ENCODE measurements at regions not wholly inside any gene's neighbourhood (a gene's known extent, or its start where the extent isn't known, plus 50 kb on each side); places are given as distances from the start of the nearest gene placed in this dataset.

DNA sequence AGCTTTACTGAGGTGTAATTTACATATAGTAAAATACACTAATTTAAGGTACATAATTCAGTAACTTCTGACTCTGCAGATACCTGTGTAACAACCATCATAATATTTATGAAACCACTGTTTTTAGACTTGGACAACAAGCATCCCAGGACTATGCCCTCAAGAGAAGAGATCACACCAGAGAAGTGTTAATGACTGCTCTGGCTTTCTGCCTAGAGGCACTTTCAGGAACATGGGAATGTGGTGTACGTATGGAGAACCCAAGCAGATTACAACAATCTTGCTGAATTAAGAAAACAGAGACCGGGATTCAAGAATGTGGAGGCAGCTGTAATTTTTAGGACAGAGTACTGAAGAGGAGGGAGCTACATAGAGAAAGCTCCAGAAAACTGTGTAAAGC lies 475.2 kb downstream of the LPIN1 start:
- no peak for DNase-seq

DNA sequence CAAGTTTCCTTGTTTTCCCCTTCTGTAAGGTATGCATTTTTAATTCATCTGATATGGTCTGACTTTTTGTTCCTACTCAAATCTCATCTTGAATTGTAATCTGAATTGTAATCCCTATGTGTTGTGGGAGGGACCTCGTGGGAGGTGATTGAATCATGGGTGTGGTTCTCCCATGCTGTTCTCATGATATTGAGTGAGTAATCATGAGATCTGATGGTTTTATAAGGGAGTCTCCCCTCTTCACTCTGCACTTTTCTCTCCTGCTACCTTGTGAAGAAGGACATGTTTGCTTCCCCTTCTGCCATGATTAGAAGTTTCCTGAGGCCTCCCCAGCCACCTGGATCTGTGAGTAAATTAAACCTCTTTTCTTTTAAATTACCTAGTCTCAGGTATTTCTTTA lies 476.1 kb downstream of the LPIN1 start:
- DNase-seq = no peak

DNA sequence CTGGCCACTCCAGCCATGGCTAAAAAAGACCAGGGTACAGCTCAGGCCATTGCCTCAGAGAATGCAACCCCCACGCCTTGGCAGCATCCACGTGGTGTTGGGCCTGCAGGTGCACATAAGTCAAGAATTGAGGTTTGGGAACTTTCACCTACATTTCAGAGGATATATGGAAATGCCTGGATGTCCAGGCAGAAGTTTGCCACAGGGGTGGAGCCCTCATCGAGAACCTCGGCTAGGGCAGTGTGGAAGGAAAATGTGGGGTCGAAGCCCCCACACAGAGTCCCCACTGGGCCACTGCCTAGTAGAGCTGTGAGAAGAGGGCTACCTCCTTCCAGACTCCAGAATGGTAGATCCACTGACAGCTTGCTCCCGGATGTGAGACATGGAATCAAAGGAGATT lies 477.3 kb downstream of the LPIN1 start:
- no peak for DNase-seq

DNA sequence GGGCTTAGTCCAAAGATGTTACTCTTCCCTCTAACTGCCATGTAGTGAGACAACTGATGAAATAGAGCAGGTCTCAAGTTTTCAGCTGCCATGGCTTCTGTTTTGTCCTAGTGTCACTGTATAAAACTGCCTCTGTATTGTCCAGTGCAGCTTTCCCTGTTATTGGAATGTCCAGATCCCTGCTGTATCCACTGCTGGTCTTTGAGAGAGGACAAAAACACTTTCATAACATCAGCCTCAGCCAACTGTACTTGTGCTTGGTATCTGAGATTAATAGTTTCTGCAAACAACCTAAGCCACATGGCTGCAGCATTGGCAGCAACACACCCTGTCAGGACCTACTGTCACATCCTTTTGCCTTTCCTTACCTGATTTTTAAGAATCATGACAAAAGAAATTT lies 480.2 kb downstream of the LPIN1 start:
- DNase-seq = no peak

DNA sequence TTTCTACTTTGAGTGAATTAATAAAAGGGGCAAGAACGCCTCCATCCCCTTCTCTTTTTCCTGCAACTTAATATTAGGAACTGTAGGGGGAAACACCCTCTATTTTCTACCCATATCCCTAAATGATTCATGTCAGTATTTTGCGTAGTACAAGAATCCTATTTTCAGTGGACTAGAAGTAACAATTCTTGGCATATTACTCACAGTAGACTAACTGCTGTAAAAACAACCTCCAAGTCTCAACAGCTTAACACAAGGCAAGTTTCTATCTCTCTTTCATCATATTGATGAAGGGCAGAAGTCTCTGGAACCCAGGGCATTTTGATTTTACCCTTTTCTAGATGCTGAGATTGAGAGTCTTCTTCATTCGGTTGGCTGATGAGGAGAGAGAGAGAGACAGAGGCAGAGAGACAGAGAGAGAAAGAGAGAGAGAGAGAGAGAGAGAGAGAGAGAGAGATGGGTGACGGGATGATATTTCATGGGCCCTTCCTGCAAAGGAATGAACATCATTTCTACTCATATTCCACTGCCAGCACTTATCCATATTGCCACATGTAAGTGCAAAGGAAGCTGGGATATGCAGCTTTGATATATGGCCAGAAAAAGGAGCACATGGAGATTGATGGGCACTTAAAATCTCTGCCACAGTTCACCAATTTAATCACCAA lies 481.6 kb downstream of the LPIN1 start:
- no peak for DNase-seq

DNA sequence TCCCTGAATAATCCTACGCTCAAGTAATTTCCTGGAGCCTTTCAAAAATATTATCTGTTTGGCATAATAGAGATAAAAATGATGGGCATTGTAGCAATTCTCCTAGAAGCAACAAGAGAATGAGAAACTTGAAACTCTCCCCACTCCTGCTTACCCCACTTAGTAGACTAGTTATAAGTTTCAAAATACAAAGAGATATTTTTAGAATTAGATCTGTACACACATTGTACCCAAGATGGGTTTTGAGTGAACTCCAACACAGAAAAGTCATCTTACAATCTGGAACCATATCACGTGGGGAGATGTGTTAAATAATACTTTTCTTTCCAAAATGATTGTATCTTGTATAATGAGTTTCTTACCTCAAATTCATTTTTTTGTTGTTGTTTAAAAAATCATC lies 484.9 kb downstream of the LPIN1 start:
- DNase-seq = no peak

DNA sequence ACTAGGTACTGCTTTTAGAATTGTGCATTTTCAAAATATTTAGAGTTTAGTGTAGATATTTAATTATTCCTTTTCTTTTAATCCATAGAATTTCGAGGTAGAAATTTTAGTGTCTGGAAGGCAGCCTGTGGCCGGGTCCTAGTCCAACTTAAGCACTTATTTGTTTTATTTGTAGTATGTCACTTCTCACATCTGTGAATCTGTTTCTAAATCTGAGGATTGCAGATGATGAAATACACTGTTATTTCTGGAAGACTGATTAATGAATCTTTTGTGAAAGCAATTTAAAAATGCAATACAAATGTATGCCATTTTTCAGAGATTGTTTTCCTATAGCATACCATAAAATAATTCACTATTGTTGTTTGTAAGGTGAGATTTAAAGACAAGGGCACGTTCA lies 483.9 kb upstream of the TRIB2 start:
- no peak for DNase-seq

DNA sequence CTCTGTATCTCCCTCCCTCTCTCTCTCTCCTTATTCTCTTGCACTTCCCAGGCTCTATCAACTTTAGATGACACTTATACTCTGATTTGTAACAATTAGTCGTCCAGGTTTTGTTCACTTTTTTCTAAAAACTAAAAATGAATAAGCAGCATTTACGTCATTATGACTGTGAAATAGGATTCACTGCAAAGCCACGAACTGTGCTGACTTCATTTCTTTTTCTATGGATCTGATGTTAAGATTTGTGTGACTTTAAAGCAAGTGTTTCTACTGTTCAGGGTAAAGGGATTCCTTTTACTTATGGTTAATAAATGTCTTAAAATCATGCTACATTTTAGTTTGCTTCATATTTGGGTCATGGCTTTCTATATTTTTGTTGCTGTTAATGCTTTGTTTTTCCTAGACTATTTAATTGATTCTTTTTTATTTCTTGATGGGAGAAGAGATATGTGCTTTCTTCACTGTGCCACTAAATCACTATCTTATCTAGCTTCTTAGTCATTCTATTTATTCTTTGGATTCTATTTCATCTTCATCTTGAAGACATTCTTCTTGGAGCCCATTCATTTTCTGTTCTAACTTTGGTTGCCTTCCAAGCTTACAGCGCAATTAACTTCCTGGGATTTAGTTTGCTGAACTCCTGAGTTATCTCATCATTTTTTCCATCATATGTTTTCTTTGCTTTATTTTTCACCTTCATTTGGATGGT lies 480.4 kb upstream of the TRIB2 start:
- DNase-seq = no peak

DNA sequence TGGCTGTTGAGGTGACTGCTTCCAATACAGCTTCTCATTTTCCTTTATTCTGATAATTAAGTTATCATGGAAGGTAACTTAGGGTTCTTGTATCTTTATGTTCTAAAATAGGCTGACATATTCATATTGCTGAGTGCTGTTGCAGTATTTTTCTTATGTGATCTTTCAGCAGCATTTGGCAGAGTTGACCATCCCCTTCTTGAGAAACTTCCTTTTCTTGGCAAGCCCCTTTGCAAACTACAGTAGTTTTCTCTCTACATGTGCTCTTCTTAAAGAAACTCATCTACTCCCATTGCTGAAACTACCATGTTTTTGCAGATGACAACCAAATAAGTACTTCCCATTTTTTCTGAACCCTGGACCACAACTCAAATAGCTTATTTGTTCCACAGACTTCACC lies 476.5 kb upstream of the TRIB2 start:
- no peak for DNase-seq

DNA sequence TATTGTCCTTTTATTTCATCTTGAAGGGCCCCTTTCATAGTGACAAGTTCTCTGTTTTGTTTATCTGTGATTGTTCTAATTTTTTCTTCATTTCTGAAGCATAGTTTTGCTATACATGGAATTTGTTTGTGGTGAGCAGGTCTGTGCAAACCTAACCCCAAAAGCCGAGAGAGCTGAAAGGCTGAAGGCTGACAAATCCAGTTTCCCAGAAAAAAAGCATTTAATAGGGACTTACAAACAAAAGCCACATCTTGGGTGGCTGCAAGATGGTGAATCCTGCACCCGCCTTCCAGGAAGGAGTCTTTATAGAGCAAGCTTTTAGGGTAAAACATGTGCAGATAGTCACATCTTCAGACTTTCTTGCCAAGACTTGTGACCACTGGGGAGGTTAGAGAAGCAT lies 473.4 kb upstream of the TRIB2 start:
- no peak for DNase-seq

DNA sequence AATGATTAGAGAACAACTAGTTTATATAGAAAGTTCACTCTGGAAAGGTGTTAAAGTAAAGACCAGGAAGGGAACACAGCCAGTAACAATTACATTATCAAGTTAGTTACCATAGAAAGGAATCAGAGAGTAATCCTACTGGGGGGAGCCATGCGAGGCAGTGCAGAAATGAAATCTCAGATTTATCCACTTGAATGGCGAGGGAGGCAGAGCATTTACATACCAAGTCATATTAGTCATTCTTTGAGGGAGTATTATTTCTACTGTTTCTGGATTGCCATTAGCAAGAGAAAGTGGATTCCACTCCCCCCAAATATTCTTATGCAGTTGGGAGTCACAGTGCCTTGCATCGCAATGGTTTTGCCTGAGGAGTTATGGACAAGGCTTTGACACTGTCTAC lies 472.7 kb upstream of the TRIB2 start:
- DNase-seq = no peak

DNA sequence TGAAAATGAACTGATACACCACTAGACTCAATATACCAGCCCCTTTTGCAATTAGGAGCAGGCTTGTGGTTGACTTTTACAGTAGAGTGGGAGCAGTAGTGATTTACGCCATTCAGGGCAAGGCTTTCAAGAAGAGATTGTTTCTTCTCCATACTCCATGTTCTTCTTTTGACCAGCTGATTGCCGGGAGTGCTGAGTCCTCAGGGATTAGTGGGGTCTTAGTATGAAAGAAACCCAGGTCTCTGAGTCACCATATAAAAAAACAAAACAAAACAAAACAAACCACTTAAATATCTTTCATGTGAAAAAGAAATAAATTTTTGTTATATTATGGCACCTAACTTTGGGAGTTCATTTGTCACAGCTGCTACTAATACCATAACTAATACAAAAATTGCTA lies 465.6 kb upstream of the TRIB2 start:
- DNase-seq = no peak

DNA sequence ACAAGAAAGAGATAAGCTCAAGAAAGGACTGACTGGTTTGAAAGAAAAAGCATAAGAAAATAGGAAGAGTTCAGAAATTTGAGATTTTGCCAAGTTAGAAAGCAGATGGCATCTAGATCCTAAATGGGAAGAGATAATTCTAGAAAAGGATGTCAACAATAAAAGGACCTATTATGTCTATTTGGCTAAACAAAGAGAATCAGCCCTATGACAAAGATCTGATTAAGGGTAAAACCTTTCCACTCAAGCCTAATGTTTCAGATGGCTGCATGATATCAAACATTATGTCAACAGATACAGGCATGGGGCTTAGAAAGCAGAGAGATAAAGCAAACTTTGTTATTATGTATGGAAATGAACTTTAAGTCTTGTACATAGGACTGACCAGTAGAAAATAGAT lies 465.0 kb upstream of the TRIB2 start:
- no peak for DNase-seq

DNA sequence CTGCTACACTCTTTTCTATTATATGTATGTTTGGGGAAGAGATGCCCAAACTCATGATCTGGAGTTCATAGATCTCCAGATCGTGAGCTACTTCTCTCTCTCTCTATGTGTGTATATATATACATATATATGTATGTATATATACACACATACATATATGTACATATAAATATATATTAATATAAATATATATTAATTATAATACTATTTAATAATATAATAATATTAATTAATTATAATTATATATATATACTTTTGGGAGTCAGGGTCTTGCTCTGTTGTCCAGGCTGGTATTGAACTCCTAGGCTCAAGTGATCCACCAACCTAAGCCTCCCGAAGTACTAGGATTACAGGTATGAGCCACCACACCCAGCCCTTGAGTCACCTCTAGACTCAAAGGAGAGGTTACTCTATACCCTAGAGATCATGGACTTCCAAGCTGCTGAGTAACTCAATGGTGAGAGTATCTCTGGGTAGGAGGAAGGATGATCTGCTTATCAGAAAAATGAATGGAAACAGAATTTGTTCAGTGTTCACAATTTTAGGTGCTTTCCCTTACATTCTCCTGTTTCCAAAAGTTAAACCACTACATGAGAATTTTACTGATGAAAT lies 463.5 kb upstream of the TRIB2 start:
- DNase-seq = no peak

DNA sequence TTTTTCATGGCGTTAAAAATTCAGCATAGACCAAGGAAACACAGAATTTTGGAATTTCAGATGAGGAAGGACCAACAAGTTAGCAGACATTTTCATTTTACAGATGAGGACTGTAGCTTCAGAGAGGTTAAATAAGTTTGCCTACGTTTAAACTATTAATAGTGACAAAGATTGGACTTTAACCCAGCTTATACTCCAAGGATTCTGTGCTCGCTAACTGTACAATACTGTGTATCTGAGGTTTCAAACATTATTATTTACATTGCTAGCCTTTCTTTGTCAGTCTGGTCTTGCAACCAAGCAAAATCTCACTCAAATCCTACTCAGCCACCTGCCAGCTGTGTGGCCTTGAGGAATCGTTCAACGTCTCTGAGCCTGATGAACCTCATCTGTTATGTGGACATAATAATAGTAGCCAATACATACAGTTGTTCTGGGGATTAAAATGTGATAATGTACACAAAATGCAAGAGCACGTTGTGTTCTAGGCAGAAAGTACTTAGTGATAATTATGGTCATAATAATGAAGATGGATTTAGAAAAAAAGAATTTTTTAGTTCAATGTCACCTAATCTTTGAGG lies 462.4 kb upstream of the TRIB2 start:
- no peak for DNase-seq

DNA sequence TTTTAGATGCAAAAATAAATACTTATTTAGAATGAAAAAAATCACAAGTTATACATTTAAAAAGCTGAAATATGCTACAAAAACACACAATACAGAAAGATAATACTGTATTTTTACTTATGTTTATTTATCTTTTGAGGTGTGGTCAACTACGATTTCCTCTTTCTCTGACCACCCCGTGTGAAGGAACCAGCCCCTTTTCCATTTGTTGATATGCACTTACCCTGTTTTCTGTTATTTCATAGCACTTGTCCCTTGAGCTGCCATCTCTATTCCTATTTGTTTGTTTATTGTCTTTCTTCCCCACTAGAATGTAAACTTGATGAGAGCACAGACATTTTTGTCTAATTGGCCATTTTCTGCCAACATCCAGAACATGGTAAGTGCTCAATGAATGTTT lies 460.5 kb upstream of the TRIB2 start:
- no peak for DNase-seq

DNA sequence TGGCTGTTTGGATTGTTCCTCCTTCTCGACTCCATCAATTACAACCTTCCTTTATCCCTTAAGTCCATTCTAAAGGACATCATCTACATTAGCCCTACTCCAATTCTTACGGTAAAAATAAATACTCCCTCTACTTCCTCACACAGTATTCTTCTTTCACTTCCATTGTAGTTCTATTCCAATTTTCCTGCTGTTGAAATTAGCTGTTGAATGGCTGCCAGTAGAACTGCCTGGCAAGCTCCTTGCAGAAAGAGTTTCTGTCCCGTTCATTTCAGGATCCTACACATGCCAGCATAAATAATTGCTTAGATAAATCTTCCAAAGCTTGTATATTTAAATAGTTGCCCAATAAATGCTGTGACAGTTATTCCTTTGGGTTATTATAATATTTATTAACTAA lies 459.3 kb upstream of the TRIB2 start:
- DNase-seq = no peak

DNA sequence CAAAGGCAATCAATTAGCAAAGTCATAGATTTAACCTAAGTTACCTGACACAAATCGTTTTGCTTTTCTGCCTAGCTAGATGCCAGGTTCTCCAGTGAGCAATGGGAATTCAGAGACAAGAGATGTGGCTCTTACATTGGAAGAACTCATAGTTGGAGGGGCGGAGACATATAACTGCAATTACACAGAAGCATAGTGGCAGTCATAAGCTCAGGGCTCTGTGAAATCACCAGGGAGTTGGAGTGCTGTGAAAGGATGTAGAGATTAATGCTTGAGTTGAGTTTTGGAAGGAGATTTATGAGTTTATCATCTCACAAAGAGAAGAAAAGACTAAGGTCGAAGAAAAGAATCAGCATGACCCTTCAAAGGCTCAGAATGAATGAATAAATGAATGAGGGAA lies 457.2 kb upstream of the TRIB2 start:
- DNase-seq = no peak

DNA sequence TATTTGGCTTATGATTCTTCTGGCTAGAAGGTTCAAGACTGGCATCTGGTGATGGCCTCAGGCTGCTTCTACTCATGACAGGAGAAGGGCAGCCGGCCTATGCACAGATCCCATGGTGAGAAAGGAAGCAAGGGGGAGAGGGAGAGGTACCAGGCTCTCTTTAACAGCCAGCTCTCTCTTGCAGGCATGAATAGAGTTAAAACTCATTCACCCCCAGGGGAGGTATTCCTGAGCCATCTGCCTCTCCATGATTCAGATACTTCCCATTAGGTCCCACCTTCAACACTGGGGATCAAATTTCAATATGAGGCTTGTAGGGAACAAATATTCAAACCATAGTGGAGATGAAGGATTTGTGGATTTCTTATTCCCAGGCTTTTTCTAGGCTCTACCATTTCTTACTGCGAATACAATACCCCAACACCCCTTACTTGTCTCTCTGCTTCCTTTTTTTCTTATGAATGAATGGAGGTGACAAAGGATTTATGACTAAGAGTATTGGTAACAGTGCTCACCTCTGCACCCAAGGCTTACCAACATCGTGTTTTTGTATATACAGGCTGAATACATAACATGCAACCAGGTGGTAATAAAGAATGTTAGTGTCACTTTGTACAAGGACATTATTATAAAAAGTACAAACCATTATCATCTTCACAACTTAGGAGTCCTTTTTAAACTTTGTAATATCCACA lies 454.6 kb upstream of the TRIB2 start:
- DNase-seq = no peak

DNA sequence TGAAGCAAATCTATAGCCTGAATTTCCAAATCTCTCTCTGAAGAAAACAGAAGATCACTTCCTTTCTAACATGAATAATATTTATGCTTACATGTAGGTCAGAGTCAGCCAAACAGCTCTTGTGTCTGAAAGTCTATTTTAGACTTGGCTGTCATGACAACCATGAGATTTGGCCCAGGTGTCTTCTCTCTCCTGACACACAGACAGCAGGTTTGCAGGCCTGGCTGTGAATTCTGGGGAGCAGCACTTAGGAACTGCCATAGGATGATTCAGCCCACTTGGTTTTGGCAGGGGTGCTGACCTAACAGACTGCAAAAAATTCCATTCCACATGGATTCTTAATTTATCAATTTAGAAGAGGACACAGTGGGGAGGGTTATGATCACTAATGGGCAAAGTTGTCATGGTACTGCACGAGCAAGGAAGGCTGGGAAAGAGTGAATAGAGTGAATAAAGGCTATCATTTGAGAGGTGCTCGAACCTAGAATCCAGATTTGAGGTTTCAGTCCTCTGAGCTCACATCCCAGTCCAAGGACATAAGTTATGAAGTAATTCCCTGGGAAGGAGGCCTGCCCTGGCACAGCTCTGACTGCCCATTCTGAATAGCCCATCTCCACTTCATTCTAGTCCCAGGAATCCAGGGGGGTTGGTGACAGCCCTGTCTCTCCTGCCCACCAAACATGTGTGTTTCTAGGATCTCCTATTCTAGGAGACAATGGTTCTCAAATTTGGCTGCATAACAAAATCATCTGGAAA lies 453.9 kb upstream of the TRIB2 start:
- DNase-seq = no peak

DNA sequence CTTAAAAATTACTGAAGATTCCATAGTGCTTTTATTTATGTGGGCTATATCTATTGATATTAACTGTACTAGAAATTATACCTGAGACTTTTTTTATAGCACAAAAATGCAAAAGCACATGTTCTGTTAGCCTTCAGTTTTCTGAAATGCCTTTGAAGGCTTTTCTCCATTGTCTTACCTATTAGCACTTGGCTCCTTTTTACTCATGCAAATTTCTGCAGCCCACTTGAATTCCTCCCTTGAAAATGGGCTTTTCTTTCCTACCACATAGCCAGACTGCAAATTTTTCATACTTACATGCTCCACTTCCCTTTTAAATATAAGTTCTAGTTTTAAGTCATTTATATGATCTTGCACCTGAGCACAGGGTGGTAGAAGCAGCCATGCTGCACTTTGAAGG lies 453.0 kb upstream of the TRIB2 start:
- DNase-seq = no peak

DNA sequence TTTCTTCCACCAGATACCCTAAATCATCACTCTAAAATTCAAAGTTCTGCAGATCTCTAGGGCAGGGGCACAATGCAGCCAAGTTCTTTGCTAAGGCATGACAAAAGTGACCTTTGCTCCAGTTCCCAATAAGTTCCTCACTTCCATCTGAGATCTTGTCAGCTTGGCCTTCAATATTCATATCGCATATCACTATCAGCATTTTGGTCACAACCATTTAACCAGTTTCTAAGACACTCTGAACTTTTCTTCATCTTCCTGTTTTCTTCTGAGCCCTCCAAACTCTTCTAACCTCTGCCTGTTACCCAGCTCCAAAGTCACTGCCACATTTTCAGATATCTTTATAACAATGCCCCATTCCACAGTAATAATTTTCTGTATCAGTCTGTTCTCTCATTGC lies 452.6 kb upstream of the TRIB2 start:
- no peak for DNase-seq

DNA sequence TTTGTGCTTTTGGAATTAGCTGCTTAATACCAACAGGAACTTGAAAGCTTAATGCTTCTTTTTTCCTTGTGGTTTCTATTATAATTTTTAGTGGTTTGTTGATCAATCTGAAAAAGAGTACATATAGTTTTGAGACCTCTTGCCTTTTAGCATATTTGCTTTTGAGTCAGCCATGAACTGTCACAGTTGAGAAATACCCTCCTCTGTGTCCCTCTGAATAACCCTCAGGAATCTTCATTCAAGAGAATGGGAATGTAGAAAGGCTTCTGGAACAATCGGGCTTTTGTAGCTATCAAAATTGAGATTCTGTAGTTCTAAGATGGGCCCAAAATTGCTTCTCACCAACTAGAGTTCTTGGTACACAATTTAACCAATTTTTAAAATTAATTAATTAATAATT lies 451.1 kb upstream of the TRIB2 start:
- no peak for DNase-seq
